ENCODE measurements at regions not wholly inside any gene's neighbourhood (a gene's known extent, or its start where the extent isn't known, plus 50 kb on each side); places are given as distances from the start of the nearest gene placed in this dataset.

DNA sequence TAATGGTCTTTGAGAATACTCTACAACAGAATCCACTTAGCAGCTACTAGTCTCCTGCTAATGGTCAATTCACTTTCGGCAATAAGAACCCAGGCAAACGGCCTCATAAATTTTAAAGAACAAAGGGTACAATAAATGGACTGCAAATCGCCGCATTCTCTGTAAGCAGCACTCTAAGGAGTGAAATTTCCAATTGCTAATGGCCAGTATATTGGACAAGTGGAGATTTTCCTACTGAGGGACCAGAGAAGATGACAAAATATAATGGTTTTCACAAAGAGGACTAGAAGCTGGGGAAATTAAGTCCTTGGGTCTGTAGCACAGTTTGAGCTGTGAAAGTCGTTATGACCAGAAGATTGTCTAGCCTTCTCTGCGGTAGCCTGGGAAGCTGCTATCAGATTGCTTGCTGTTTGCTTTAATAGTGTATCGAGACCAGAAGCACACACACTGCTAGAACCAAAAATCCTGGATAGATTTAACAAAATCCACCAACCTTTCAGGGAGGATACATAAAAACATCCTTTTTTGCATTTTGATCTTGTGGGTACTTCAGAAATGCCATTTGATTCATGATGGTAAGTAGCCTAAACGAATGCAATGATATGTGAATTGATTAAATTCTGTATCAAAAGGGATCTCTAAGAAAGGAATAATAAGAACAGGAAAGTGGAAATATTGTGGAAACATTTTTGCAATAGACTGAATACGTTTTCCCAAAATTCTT, 53.6 kb upstream of the ATP8B1 start:
- no peak for FAIRE-seq
- TF ChIP-seq POLR2A (IDR thresholded peaks at IDR 0.05; ENCODE audit: low read depth, low read length) = no peak
- DNase-seq (ENCODE audit: insufficient read length, low spot score) = no peak

DNA sequence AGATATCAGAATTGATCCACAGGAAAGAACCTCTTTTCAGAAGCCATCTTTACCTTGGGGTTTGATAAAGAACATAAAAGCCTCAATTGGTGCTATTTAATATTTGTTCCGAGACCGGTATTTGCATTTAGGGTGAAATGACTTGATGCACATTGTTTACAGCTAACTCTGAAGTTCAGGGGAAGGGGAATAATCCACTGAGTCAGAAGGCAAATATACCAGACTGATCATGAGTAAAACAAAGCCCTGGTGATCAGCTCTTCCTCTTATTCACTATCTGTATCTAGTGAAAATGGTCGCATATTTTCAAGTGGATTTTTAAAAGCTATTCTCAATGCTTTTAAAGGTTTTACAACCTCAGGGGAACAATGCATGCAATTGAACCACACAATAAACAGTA, 53.0 kb upstream of the ATP8B1 start:
- DNase-seq (ENCODE audit: insufficient read length, low spot score) (no peak), FAIRE-seq (no peak)
- no peak for TF ChIP-seq POLR2A (IDR thresholded peaks at IDR 0.05; ENCODE audit: low read depth, low read length)

DNA sequence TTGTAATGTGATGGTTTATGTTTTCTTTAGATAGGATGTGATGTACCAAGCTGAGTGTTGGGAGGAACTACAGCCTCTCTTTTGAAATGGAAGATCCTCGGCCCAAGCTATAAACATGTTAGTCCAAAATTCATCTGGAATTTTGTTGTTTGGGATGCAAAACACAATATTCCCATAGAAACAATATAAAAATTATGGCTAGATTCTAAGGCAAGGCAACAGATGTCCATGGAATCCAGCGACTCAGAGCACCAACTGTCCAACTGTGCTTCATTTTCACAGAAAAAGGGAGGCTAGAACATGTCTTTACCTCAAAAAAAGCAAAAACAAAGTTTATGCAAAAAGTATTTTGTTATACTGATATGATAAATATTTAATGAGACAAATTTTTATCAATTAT, 52.4 kb upstream of the ATP8B1 start:
- DNase-seq (ENCODE audit: insufficient read length, low spot score) (no peak), FAIRE-seq (no peak)
- TF ChIP-seq POLR2A (IDR thresholded peaks at IDR 0.05; ENCODE audit: low read depth, low read length) = no peak

DNA sequence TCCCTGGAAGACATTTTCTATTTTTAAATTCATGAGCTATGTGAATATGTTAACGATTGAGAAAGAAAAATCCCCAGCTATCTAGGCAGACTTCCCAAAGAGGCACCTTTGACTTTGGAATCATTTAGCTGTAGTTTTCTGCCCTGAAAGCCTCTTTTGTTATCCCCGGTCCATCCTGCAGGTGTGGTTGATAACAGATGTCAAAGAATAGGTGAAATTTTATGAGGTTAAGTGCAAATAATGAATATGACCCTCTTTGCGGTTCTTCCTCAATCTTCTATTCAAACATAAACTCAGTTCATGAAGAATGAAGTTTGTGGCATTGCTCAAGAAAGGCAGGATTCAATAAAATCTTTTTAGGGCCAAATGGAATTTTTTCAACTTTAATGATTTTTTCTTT, 51.6 kb upstream of the ATP8B1 start:
- FAIRE-seq (no peak), DNase-seq (ENCODE audit: insufficient read length, low spot score) (no peak)
- TF ChIP-seq POLR2A (IDR thresholded peaks at IDR 0.05; ENCODE audit: low read depth, low read length) = no peak

DNA sequence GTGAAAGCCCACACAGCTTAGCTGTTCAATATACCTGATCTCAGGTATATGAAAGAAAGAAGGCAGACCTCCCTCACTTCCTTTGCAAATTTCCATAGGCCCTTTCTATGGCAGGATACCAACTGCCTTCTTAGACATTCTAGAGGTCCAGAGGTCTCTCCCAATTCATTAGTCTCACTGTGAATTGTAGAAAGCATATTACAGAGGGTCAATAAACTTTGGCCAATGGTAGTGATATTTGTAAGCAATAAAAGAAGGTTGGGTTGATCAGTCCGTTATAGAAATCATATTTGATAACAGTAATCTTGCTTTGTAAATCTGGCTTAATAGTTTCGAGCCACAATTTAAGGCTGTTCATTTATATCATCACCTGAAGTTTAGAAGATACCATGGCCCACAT, 50.7 kb upstream of the ATP8B1 start:
- TF ChIP-seq POLR2A (IDR thresholded peaks at IDR 0.05; ENCODE audit: low read depth, low read length) = no peak
- DNase-seq (ENCODE audit: insufficient read length, low spot score) (no peak), FAIRE-seq (no peak)

DNA sequence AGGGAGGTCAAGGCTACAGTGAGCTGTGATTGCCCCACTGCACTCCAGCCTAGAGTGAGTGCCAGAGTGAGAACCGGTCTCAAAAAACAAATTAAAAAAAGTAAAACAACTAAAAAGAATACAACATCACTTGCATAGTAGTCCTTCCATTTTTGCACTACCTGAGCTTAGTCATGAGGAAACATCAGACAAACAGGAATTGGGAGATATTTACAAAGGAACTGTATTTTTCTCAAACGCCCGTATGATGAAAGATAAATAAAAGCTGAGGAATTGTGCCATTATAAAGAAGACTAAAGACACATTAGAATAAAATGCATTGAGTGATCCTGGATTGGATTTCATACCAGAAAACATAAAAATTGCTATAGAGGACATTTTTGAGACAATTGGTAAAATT, 50.0 kb upstream of the ATP8B1 start:
- FAIRE-seq (no peak), DNase-seq (ENCODE audit: insufficient read length, low spot score) (no peak)
- TF ChIP-seq POLR2A (IDR thresholded peaks at IDR 0.05; ENCODE audit: low read depth, low read length) = no peak

Measured in H54 (cell line).